Tibial nerve (tissue), 4 donors: ENCODE measurements at regions not wholly inside any gene's neighbourhood (a gene's known extent, or its start where the extent isn't known, plus 50 kb on each side); places are given as distances from the start of the nearest gene placed in this dataset.
"Not testable (repeated sequence)": the region's sequence is repeated elsewhere in the genome, so short reads cannot be mapped to it uniquely, and the experiment has no call there.

Experiments used
- DNase-seq, 2 donors: peaks; one replicate each; pipeline ENCODE4 v3.0.0-alpha.2; 2019; ENCODE audit warnings: low spot score in 2 of 2
- H3K27ac ChIP-seq, 4 donors: fragments of 200-600 bp; sonication (generic) in 3 of 4; one replicate each; pipeline ENCODE4 v1.5.1; 2017 to 2019; ENCODE audit warnings: mild to moderate bottlenecking in 1 of 4
- H3K27me3 ChIP-seq, 2 donors: fragments of 200-600 bp; sonication (generic) in 1 of 2; one replicate each; pipeline versions ENCODE4 v1.5.1 to v1.6.0; 2017 to 2019
- H3K36me3 ChIP-seq, 3 donors: fragments of 200-600 bp; sonication (generic); one replicate each; pipeline ENCODE4 v1.5.1; 2018 to 2019
- H3K4me1 ChIP-seq, 4 donors: fragments of 200-600 bp; sonication (generic) in 3 of 4; one replicate each; pipeline ENCODE4 v1.5.1; 2017 to 2019
- H3K4me3 ChIP-seq, 4 donors: fragments of 200-600 bp; sonication (generic) in 3 of 4; one replicate each; pipeline ENCODE4 v1.5.1; 2017 to 2019; ENCODE audit warnings: mild to moderate bottlenecking in 1 of 4, moderate library complexity in 1 of 4
- H3K9me3 ChIP-seq, 4 donors: fragments of 200-600 bp; sonication (generic) in 3 of 4; one replicate each; pipeline ENCODE4 v1.5.1; 2017 to 2019
- EP300 ChIP-seq, 2 donors: sonication (generic); formaldehyde crosslinking; IDR thresholded peaks; one replicate each; pipeline ENCODE4 v1.6.1; 2017; ENCODE audit warnings: antibody characterized with exemption in 2 of 2, mild to moderate bottlenecking in 1 of 2
- POLR2A ChIP-seq, 2 donors: fragments of 450-650 bp; IDR thresholded peaks; one replicate each; pipeline ENCODE4 v1.6.1; 2017; ENCODE audit warnings: antibody characterized with exemption in 2 of 2, mild to moderate bottlenecking in 2 of 2, moderate library complexity in 2 of 2
- WGBS, 2 donors: methylation state at CpG; one replicate each; pipeline ENCODE4 v1.1.5; 2018; 5-methylcytosine and 5-hydroxymethylcytosine counted together
- TF ChIP-seq, protein P1 (sequence below), 5 experiments: fragments of 200-600 bp in 3 of 5; fragments of 450-650 bp in 2 of 5; sonication (generic) in 3 of 5; IDR thresholded peaks; one replicate each; pipeline ENCODE4 v1.5.1; 2016 to 2019; ENCODE audit warnings: antibody characterized with exemption in 5 of 5, mild to moderate bottlenecking in 3 of 5, moderate library complexity in 2 of 5

DNA sequence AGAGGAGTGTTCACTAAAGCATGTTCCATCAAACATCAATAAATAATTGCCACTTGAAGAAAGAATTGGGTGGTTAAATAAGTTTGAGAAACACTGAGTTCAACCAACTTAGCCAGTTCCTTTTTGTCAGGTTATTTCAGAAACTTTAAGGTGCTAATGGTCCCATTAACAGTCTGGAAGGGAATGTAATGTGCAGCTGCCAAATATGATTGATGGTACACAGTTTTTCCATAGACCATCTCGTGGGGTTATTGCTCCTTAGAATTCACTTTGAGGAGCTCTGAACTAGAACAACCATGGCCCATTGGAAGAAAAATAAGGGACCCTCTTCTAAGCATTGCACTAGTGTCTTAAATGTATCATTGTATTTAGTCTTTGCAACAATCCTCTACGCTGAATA lies 185.8 kb upstream of the NR2F2 start:
- Histone ChIP-seq H3K27me3 (no peaks in the 10 kb centered on the region), H3K9me3 (no peaks in the 10 kb centered on the region), H3K4me3 (no peak overlapping the region), H3K4me1 (peaks cover 0 to 7% (median 0%) of the 10 kb centered on the region in 4 donors), H3K36me3 (peaks cover 0 to 7% (median 0%) of the 10 kb centered on the region in 3 donors), H3K27ac (no peak overlapping the region)
- TF ChIP-seq, protein P1, sequence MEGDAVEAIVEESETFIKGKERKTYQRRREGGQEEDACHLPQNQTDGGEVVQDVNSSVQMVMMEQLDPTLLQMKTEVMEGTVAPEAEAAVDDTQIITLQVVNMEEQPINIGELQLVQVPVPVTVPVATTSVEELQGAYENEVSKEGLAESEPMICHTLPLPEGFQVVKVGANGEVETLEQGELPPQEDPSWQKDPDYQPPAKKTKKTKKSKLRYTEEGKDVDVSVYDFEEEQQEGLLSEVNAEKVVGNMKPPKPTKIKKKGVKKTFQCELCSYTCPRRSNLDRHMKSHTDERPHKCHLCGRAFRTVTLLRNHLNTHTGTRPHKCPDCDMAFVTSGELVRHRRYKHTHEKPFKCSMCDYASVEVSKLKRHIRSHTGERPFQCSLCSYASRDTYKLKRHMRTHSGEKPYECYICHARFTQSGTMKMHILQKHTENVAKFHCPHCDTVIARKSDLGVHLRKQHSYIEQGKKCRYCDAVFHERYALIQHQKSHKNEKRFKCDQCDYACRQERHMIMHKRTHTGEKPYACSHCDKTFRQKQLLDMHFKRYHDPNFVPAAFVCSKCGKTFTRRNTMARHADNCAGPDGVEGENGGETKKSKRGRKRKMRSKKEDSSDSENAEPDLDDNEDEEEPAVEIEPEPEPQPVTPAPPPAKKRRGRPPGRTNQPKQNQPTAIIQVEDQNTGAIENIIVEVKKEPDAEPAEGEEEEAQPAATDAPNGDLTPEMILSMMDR (IDR thresholded peaks at IDR 0.05) = no peak
- no peak for TF ChIP-seq EP300 (IDR thresholded peaks at IDR 0.05)
- no peak for TF ChIP-seq POLR2A (IDR thresholded peaks at IDR 0.05)
- WGBS, 2 donors = 83 to 85% methylated on average over 2 of the region's 2 CpGs
- no peak for DNase-seq

DNA sequence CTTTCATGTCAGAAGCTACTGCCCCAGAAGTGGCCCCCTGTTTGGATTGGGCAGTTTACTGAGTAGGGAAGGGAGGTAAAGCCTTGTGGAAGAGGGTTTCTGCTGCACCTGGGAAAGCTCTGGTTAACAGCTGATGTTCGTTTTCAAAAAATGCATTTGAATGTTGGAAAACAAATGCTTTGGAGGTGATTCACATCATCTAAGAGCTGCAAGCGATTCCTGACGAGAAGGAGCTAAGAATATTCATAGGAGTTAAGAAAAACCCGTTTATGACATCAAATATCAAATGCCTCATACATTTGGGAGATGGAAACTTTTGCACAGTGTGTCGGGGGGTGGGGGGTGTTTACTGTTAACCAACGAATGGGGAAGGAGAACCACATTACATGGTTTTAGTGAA lies 183.8 kb upstream of the NR2F2 start:
- Histone ChIP-seq H3K4me3 (no peak overlapping the region), H3K36me3 (no peaks in the 10 kb centered on the region), H3K9me3 (no peaks in the 10 kb centered on the region), H3K27ac (no peak overlapping the region), H3K27me3 (no peaks in the 10 kb centered on the region), H3K4me1 (peaks cover 0 to 7% (median 0%) of the 10 kb centered on the region in 4 donors)
- 53 to 57% methylated on average over 6 of the region's 6 CpGs for WGBS, 2 donors
- TF ChIP-seq, protein P1 (IDR thresholded peaks at IDR 0.05) = no peak
- TF ChIP-seq POLR2A (IDR thresholded peaks at IDR 0.05) (no peak), EP300 (IDR thresholded peaks at IDR 0.05) (no peak)
- no peak for DNase-seq

GRCh38 chr15:96147267-96147666 lies 183.2 kb upstream of the NR2F2 start:
- H3K9me3 ChIP-seq = no peaks in the 10 kb centered on the region
- TF ChIP-seq EP300 (IDR thresholded peaks at IDR 0.05) = no peak
- TF ChIP-seq, protein P1 (IDR thresholded peaks at IDR 0.05) = no peak
- no peak for TF ChIP-seq POLR2A (IDR thresholded peaks at IDR 0.05)
- H3K4me3 ChIP-seq = no peak overlapping the region
- H3K36me3 ChIP-seq = no peaks in the 10 kb centered on the region
- no peaks in the 10 kb centered on the region for H3K27me3 ChIP-seq
- no peak for DNase-seq
- WGBS, 2 donors = 96 to 97% methylated on average over 3 of the region's 3 CpGs
- peaks cover 0 to 7% (median 0%) of the 10 kb centered on the region in 4 donors for H3K4me1 ChIP-seq
- no peak overlapping the region for H3K27ac ChIP-seq

- no peaks in the 10 kb centered on the region for H3K9me3 ChIP-seq
- peaks cover 0 to 8% (median 0%) of the 10 kb centered on the region in 3 donors for H3K36me3 ChIP-seq
- no peak for DNase-seq
- H3K4me3 ChIP-seq = no peak overlapping the region
- TF ChIP-seq, protein P1 (IDR thresholded peaks at IDR 0.05) = no peak
- TF ChIP-seq EP300 (IDR thresholded peaks at IDR 0.05) = no peak
- TF ChIP-seq POLR2A (IDR thresholded peaks at IDR 0.05) = no peak
- H3K27me3 ChIP-seq = no peaks in the 10 kb centered on the region
- H3K4me1 ChIP-seq = peaks cover 0 to 7% (median 0%) of the 10 kb centered on the region in 4 donors
- H3K27ac ChIP-seq = no peak overlapping the region
- 87 to 92% methylated on average over 7 of the region's 7 CpGs for WGBS, 2 donors
Measured at GRCh38 chr15:96150254-96150653, 180.2 kb upstream of the NR2F2 start.

- 92 to 94% methylated on average over 8 of the region's 8 CpGs for WGBS, 2 donors
- not testable (repeated sequence) for H3K4me1 ChIP-seq, H3K27me3 ChIP-seq, H3K4me3 ChIP-seq, H3K27ac ChIP-seq, DNase-seq, H3K9me3 ChIP-seq
- peaks cover 0 to 14% (median 0%) of the 10 kb centered on the region in 3 donors for H3K36me3 ChIP-seq
Measured at GRCh38 chr15:96151749-96152148, 178.8 kb upstream of the NR2F2 start.

DNA sequence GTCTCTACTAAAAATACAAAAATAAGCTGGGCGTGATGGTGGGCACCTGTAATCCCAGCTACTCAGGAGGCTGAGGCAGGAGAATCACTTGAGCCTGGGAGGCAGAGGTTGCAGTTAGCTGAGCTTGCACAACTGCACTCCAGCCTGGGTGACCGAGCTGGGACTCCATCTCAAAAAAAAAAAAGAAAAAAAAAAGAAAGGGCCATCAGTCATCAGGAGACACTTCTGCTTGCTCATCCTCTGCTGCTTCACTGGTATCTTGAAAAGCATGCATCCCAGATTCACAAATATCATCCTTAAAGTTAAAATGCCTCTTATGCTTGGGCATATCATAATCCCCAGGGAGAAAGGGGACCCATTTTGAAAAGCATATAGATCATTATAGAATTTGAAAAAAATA lies 176.6 kb upstream of the NR2F2 start:
- TF ChIP-seq, protein P1 (IDR thresholded peaks at IDR 0.05) = no peak
- TF ChIP-seq EP300 (IDR thresholded peaks at IDR 0.05) = no peak
- TF ChIP-seq POLR2A (IDR thresholded peaks at IDR 0.05) = no peak

More for the DNA sequence above, 176.6 kb upstream of the NR2F2 start:
- Histone ChIP-seq H3K27ac (no peak overlapping the region), H3K4me1 (peaks cover 0 to 7% (median 0%) of the 10 kb centered on the region in 4 donors), H3K9me3 (no peaks in the 10 kb centered on the region), H3K4me3 (no peak overlapping the region), H3K27me3 (no peaks in the 10 kb centered on the region), H3K36me3 (peaks cover 0 to 17% (median 0%) of the 10 kb centered on the region in 3 donors)
- WGBS, 2 donors = 95 to 100% methylated on average over 2 of the region's 2 CpGs
- no peak for DNase-seq
